ENCODE measurements at regions not wholly inside any gene's neighbourhood (a gene's known extent, or its start where the extent isn't known, plus 50 kb on each side); places are given as distances from the start of the nearest gene placed in this dataset.

GRCh38 chr5:15266841-15267240 is 233.1 kb upstream of the FBXL7 start:
- H3K27ac ChIP-seq (ENCODE audit: low read depth, low read length): no peak overlapping the region
- H3K79me2 ChIP-seq (ENCODE audit: control insufficient read depth, low read length): no peaks in the 10 kb centered on the region
- TF ChIP-seq CTCF (IDR thresholded peaks at IDR 0.05; ENCODE audit: low read depth, low read length, poor library complexity, severe bottlenecking) (no peak), EZH2phosphoT487 (IDR thresholded peaks at IDR 0.05; ENCODE audit: borderline replicate concordance, low read length) (no peak)
- H3K4me3 ChIP-seq (ENCODE audit: low read length): no peak overlapping the region
- no peak overlapping the region for H3K4me2 ChIP-seq (ENCODE audit: low read length)
- H3K27me3 ChIP-seq (ENCODE audit: control insufficient read depth, low read length): no peaks in the 10 kb centered on the region
- no peaks in the 10 kb centered on the region for H3K9me3 ChIP-seq (ENCODE audit: control insufficient read depth, insufficient read depth, low read length)
- H3K9me2 ChIP-seq (replicated peaks; ENCODE audit: control insufficient read depth, low read length): no peaks in the 10 kb centered on the region
- H3K36me3 ChIP-seq (ENCODE audit: control insufficient read depth, low read length): no peaks in the 10 kb centered on the region
- H4K20me1 ChIP-seq (ENCODE audit: control insufficient read depth, insufficient read depth, low read depth, low read length): no peaks in the 10 kb centered on the region
- H3F3A ChIP-seq (ENCODE audit: control insufficient read depth, insufficient read depth): no peaks in the 10 kb centered on the region
- H3K4me1 ChIP-seq (ENCODE audit: control insufficient read depth, low read length): no peaks in the 10 kb centered on the region

- Histone ChIP-seq H3K79me2 (ENCODE audit: control insufficient read depth, low read length) (no peaks in the 10 kb centered on the region), H3K9me2 (replicated peaks; ENCODE audit: control insufficient read depth, low read length) (no peaks in the 10 kb centered on the region), H3K9me3 (ENCODE audit: control insufficient read depth, insufficient read depth, low read length) (no peaks in the 10 kb centered on the region), H3K4me2 (ENCODE audit: low read length) (no peak overlapping the region), H3K27ac (ENCODE audit: low read depth, low read length) (no peak overlapping the region), H3F3A (ENCODE audit: control insufficient read depth, insufficient read depth) (no peaks in the 10 kb centered on the region), H3K27me3 (ENCODE audit: control insufficient read depth, low read length) (no peaks in the 10 kb centered on the region), H3K4me1 (ENCODE audit: control insufficient read depth, low read length) (no peaks in the 10 kb centered on the region), H3K36me3 (ENCODE audit: control insufficient read depth, low read length) (no peaks in the 10 kb centered on the region), H4K20me1 (ENCODE audit: control insufficient read depth, insufficient read depth, low read depth, low read length) (no peaks in the 10 kb centered on the region), H3K4me3 (ENCODE audit: low read length) (no peak overlapping the region)
- no peak for TF ChIP-seq EZH2phosphoT487 (IDR thresholded peaks at IDR 0.05; ENCODE audit: borderline replicate concordance, low read length)
- no peak for TF ChIP-seq CTCF (IDR thresholded peaks at IDR 0.05; ENCODE audit: low read depth, low read length, poor library complexity, severe bottlenecking)
Observed at GRCh38 chr5:15266229-15266628, 233.8 kb upstream of the FBXL7 start.

- no peaks in the 10 kb centered on the region for H3K36me3 ChIP-seq (ENCODE audit: control insufficient read depth, low read length)
- H3K4me2 ChIP-seq (ENCODE audit: low read length): no peak overlapping the region
- no peaks in the 10 kb centered on the region for H3F3A ChIP-seq (ENCODE audit: control insufficient read depth, insufficient read depth)
- no peak overlapping the region for H3K27ac ChIP-seq (ENCODE audit: low read depth, low read length)
- no peaks in the 10 kb centered on the region for H3K9me3 ChIP-seq (ENCODE audit: control insufficient read depth, insufficient read depth, low read length)
- no peaks in the 10 kb centered on the region for H3K9me2 ChIP-seq (replicated peaks; ENCODE audit: control insufficient read depth, low read length)
- no peaks in the 10 kb centered on the region for H3K27me3 ChIP-seq (ENCODE audit: control insufficient read depth, low read length)
- no peak for TF ChIP-seq CTCF (IDR thresholded peaks at IDR 0.05; ENCODE audit: low read depth, low read length, poor library complexity, severe bottlenecking)
- no peak for TF ChIP-seq EZH2phosphoT487 (IDR thresholded peaks at IDR 0.05; ENCODE audit: borderline replicate concordance, low read length)
- no peaks in the 10 kb centered on the region for H3K79me2 ChIP-seq (ENCODE audit: control insufficient read depth, low read length)
- H4K20me1 ChIP-seq (ENCODE audit: control insufficient read depth, insufficient read depth, low read depth, low read length): no peaks in the 10 kb centered on the region
- H3K4me1 ChIP-seq (ENCODE audit: control insufficient read depth, low read length): no peaks in the 10 kb centered on the region
- no peak overlapping the region for H3K4me3 ChIP-seq (ENCODE audit: low read length)
Observed at GRCh38 chr5:15263942-15264341, 236.0 kb upstream of the FBXL7 start.

- Histone ChIP-seq H3K79me2 (ENCODE audit: control insufficient read depth, low read length) (no peaks in the 10 kb centered on the region), H3K36me3 (ENCODE audit: control insufficient read depth, low read length) (no peaks in the 10 kb centered on the region), H3F3A (ENCODE audit: control insufficient read depth, insufficient read depth) (no peaks in the 10 kb centered on the region), H3K4me2 (ENCODE audit: low read length) (no peak overlapping the region), H3K27me3 (ENCODE audit: control insufficient read depth, low read length) (no peaks in the 10 kb centered on the region), H3K27ac (ENCODE audit: low read depth, low read length) (no peak overlapping the region), H3K4me3 (ENCODE audit: low read length) (no peak overlapping the region), H4K20me1 (ENCODE audit: control insufficient read depth, insufficient read depth, low read depth, low read length) (no peaks in the 10 kb centered on the region), H3K9me2 (replicated peaks; ENCODE audit: control insufficient read depth, low read length) (no peaks in the 10 kb centered on the region), H3K9me3 (ENCODE audit: control insufficient read depth, insufficient read depth, low read length) (no peaks in the 10 kb centered on the region), H3K4me1 (ENCODE audit: control insufficient read depth, low read length) (no peaks in the 10 kb centered on the region)
- TF ChIP-seq CTCF (IDR thresholded peaks at IDR 0.05; ENCODE audit: low read depth, low read length, poor library complexity, severe bottlenecking) (no peak), EZH2phosphoT487 (IDR thresholded peaks at IDR 0.05; ENCODE audit: borderline replicate concordance, low read length) (no peak)
Observed at GRCh38 chr5:15263406-15263805, 236.6 kb upstream of the FBXL7 start.

Data from DOHH2 (cell line).